T-cell (primary cell): ENCODE measurements at regions not wholly inside any gene's neighbourhood (a gene's known extent, or its start where the extent isn't known, plus 50 kb on each side); places are given as distances from the start of the nearest gene placed in this dataset.

ENCODE experiments used
- ATAC-seq, 4 experiments: fragments of 200-7000 bp in 3 of 4; fragments of 150-1000 bp in 1 of 4; cut with Tn5 transposase; replicated peaks in 1 of 4; 1 replicate in 3 of 4; 2 replicates in 1 of 4; pipeline ENCODE4 v1.10.0; 2021; ENCODE audit warnings: moderate library complexity in 3 of 4, mild to moderate bottlenecking in 2 of 4, moderate number of reproducible peaks in 1 of 4
- CTCF ChIA-PET, 2 donors: fragments of 300-600 bp; sonication (Branson Sonifier 250); formaldehyde crosslinking; loops; one replicate each; lab custom pipeline; 2022; ENCODE audit warnings: antibody characterized with exemption in 2 of 2; lab: Charles Lee
- POLR2A ChIA-PET, 2 donors: fragments of 300-600 bp; sonication (Branson Sonifier 250); formaldehyde crosslinking; loops; one replicate each; lab custom pipeline; 2022; ENCODE audit warnings: antibody characterized with exemption in 2 of 2; lab: Charles Lee
- DNase-seq, 35 experiments: peaks; one replicate each; pipeline versions ENCODE4 v3.0.0 to v3.0.0-alpha.2; 2013 to 2023
- H3K27ac ChIP-seq: one replicate; pipeline ENCODE4 v1.5.1; 2013; ENCODE audit warnings: low read length
- H3K27me3 ChIP-seq, 2 experiments: replicated peaks in 1 of 2; 1 replicate in 1 of 2; 2 replicates in 1 of 2; pipeline versions ENCODE4 v1.6.1 to v1.7.0; 2013; ENCODE audit warnings: low read length in 1 of 2, mixed read lengths in 1 of 2; ENCODE audit not compliant: control insufficient read depth in 2 of 2, insufficient read depth in 2 of 2; ENCODE audit errors: extremely low read depth in 1 of 2
- H3K36me3 ChIP-seq, 2 donors: 1 replicate in 1 of 2; 2 replicates in 1 of 2; pipeline versions ENCODE4 v1.6.1 to v1.7.0; 2013; ENCODE audit warnings: low read length in 1 of 2; ENCODE audit not compliant: control insufficient read depth in 2 of 2, insufficient read depth in 1 of 2; ENCODE audit errors: extremely low read depth in 1 of 2
- H3K4me1 ChIP-seq, 2 experiments: 1 replicate in 1 of 2; 2 replicates in 1 of 2; pipeline versions ENCODE4 v1.6.1 to v1.7.0; 2013; ENCODE audit warnings: low read length in 2 of 2, mixed read lengths in 1 of 2; ENCODE audit not compliant: insufficient read depth in 2 of 2, control insufficient read depth in 1 of 2; ENCODE audit errors: extremely low read depth in 1 of 2
- H3K4me3 ChIP-seq, 2 donors: 1 replicate in 1 of 2; 2 replicates in 1 of 2; pipeline versions ENCODE4 v1.5.1 to v1.7.0; 2013; ENCODE audit warnings: mild to moderate bottlenecking in 2 of 2, low read length in 1 of 2, moderate library complexity in 1 of 2; ENCODE audit not compliant: control insufficient read depth in 1 of 2; ENCODE audit errors: extremely low read depth in 1 of 2
- H3K9me3 ChIP-seq: 2 replicates; pipeline ENCODE4 v1.7.0; 2013
- H3K27ac Mint-ChIP-seq, 2 donors: one replicate each; pipeline ENCODE4 v1.8.0; 2020 to 2021; ENCODE audit warnings: mild to moderate bottlenecking in 2 of 2, mixed read lengths in 2 of 2
- H3K27me3 Mint-ChIP-seq, 2 donors: one replicate each; pipeline ENCODE4 v1.8.0; 2021 to 2022; ENCODE audit warnings: mixed read lengths in 2 of 2
- H3K36me3 Mint-ChIP-seq: one replicate; pipeline ENCODE4 v1.8.0; 2021; ENCODE audit warnings: mixed read lengths
- H3K4me1 Mint-ChIP-seq, 3 donors: one replicate each; pipeline ENCODE4 v1.8.0; 2020 to 2022; ENCODE audit warnings: mixed read lengths in 3 of 3, mild to moderate bottlenecking in 1 of 3
- H3K4me3 Mint-ChIP-seq, 3 donors: one replicate each; pipeline ENCODE4 v1.8.0; 2020 to 2022; ENCODE audit warnings: mild to moderate bottlenecking in 3 of 3, mixed read lengths in 3 of 3, moderate library complexity in 3 of 3
- H3K9me3 Mint-ChIP-seq, 3 donors: one replicate each; pipeline ENCODE4 v1.8.0; 2020 to 2022; ENCODE audit warnings: mixed read lengths in 3 of 3
- WGBS: methylation state at CpG from one replicate; pipeline ENCODE4 v1.1.5; 2013; ENCODE audit warnings: missing lambda C conversion rate; ENCODE audit not compliant: insufficient coverage; 5-methylcytosine and 5-hydroxymethylcytosine counted together

DNA sequence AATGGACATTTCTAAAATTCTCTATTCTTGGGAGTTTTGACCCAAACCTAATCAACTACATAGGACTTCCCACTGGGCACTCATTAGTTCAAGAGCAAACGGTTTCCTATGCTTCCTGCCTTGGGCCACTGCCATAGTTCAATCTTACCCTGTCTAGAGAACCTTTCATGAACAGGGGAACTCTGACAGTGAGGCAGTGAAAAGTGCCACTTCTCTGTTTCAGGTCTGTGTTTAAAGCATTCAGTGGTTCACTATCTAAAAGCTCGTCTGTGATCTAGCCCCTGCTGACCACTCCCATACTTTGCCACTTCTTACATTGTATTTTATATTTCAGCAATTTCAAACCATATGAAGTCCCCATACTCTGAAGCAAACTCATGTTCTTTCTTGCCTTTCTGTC is 122.7 kb upstream of the IGF1 start:
- H3K27me3 Mint-ChIP-seq, result no peaks in the 10 kb centered on the region
- CTCF ChIA-PET, result no interaction called here
- Histone ChIP-seq H3K9me3 (no peaks in the 10 kb centered on the region), H3K27ac (no peak overlapping the region), H3K4me1 (no peaks in the 10 kb centered on the region), H3K4me3 (no peak overlapping the region), H3K27me3 (no peaks in the 10 kb centered on the region), H3K36me3 (no peaks in the 10 kb centered on the region)
- no peaks in the 10 kb centered on the region for H3K36me3 Mint-ChIP-seq
- no peak overlapping the region for H3K27ac Mint-ChIP-seq
- H3K4me1 Mint-ChIP-seq, result no peaks in the 10 kb centered on the region
- ATAC-seq, result no peak
- POLR2A ChIA-PET, result no interaction called here
- peaks cover 0 to 22% (median 14%) of the 10 kb centered on the region in 3 donors for H3K9me3 Mint-ChIP-seq
- no peak overlapping the region for H3K4me3 Mint-ChIP-seq
- WGBS, result 25% methylated on average over 2 of the region's 2 CpGs
- DNase-seq, result no peak

DNA sequence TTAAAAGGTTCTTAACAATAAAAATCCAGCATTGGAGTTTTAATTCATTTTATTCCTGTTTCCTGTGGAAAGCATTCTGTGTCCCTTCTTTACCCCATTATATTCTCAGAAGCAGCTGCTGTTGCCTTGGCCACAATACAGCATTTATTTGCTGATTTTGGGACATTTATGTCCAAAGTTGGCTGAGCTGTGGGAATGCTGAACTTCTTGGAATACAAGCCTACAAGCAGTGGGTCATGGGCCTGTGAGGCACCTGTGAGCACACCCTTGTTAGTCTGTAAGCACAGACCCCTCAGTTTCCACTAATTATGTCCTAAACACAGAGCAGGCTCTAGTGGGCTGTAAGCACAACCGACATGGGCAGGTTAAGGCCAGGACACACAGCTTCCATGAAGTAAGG is 122.2 kb upstream of the IGF1 start:
- no CpG with 5 or more reads among the region's 1 CpG for WGBS
- H3K9me3 ChIP-seq, result no peaks in the 10 kb centered on the region
- Mint-ChIP-seq H3K27me3 (no peaks in the 10 kb centered on the region), H3K4me1 (no peaks in the 10 kb centered on the region), H3K27ac (no peak overlapping the region), H3K9me3 (peaks cover 0 to 19% (median 12%) of the 10 kb centered on the region in 3 donors), H3K4me3 (no peak overlapping the region), H3K36me3 (no peaks in the 10 kb centered on the region)
- H3K36me3 ChIP-seq, result no peaks in the 10 kb centered on the region
- ChIA-PET POLR2A (no interaction called here), CTCF (no interaction called here)
- ATAC-seq (no peak), DNase-seq (no peak)
- H3K4me3 ChIP-seq, result no peak overlapping the region
- H3K27me3 ChIP-seq, result no peaks in the 10 kb centered on the region
- no peak overlapping the region for H3K27ac ChIP-seq
- H3K4me1 ChIP-seq, result no peaks in the 10 kb centered on the region

DNA sequence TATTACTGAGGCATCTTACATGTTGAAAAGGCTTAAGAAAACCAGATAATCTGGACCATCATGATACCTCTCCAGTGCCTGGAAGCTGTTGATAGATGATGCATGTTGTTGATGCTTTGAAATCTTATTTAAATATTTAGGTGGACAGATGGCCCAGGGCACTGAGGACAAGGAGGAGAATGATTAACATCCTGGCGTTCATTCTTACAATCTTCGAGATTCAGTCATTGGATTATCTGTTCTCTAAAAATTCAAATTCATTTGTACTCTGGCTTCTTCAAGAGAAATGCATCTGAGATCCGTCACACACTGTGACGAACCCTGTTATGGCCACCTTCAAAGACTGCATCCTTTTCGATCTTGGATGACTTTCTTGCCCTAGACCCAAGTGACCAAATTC is 121.3 kb upstream of the IGF1 start:
- no peaks in the 10 kb centered on the region for H3K36me3 Mint-ChIP-seq
- no peaks in the 10 kb centered on the region for H3K27me3 Mint-ChIP-seq
- WGBS, result 78% methylated on average over 5 of the region's 5 CpGs
- Histone ChIP-seq H3K27me3 (no peaks in the 10 kb centered on the region), H3K27ac (no peak overlapping the region), H3K4me3 (no peak overlapping the region), H3K36me3 (no peaks in the 10 kb centered on the region), H3K4me1 (no peaks in the 10 kb centered on the region), H3K9me3 (no peaks in the 10 kb centered on the region)
- H3K9me3 Mint-ChIP-seq, result peaks cover 0 to 12% (median 12%) of the 10 kb centered on the region in 3 donors
- ChIA-PET POLR2A (no interaction called here), CTCF (no interaction called here)
- no peak overlapping the region for H3K27ac Mint-ChIP-seq
- DNase-seq, result no peak
- no peak overlapping the region for H3K4me3 Mint-ChIP-seq
- ATAC-seq, result no peak
- no peaks in the 10 kb centered on the region for H3K4me1 Mint-ChIP-seq

DNA sequence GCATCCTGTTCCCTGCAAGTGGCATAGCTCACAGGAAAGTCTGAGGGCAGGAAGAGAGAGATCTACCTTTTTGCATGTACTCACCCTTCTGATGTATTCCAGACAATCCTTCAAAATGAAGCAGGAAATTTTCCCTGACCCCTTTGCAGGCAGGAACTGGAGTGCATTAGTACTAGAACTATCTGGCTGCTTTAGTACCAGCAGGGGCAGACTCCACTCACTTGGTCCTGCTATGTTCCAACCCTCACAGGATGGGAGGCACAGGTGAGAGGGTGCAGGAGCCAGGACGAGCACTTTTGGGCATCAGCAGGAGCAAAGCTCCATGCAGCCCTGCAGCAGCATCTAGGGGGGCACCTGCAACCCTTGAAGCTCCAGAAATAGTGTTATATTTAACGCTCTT is 116.3 kb upstream of the IGF1 start:
- Histone ChIP-seq H3K27ac (no peak overlapping the region), H3K4me1 (no peaks in the 10 kb centered on the region), H3K27me3 (no peaks in the 10 kb centered on the region), H3K4me3 (no peak overlapping the region), H3K9me3 (no peaks in the 10 kb centered on the region), H3K36me3 (no peaks in the 10 kb centered on the region)
- Mint-ChIP-seq H3K27me3 (peaks cover 0 to 3% of the 10 kb centered on the region in 2 donors), H3K4me3 (no peak overlapping the region), H3K27ac (no peak overlapping the region), H3K9me3 (peaks cover 0 to 4% (median 0%) of the 10 kb centered on the region in 3 donors), H3K4me1 (no peaks in the 10 kb centered on the region), H3K36me3 (no peaks in the 10 kb centered on the region)
- POLR2A ChIA-PET, result no interaction called here
- DNase-seq, result no peak
- ATAC-seq, result no peak
- CTCF ChIA-PET, result no interaction called here
- WGBS, result 71% methylated on average over 2 of the region's 2 CpGs

DNA sequence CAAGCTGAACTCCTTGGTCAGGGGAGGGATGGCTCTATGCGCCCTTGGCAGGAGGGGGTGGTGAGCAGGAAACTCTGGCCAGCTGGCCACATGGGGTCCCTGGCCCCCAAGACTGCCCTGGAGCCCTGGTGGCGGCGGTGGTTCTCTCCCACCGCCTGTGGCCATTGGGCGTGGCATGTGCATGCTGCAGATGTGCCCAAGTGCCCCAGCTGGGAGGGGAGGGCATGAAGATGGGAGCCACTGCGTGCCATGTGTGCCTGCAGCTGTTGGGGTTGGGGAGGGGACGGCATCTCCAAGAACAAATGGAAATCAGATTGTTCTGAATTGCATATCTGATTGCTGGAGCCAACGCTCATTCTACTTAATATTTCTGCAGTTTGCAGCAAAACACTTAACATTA is 115.7 kb upstream of the IGF1 start:
- no peak overlapping the region for H3K4me3 ChIP-seq
- Mint-ChIP-seq H3K4me1 (no peaks in the 10 kb centered on the region), H3K27me3 (peaks cover 0 to 3% of the 10 kb centered on the region in 2 donors), H3K9me3 (peaks cover 0 to 4% (median 0%) of the 10 kb centered on the region in 3 donors), H3K4me3 (no peak overlapping the region), H3K36me3 (no peaks in the 10 kb centered on the region), H3K27ac (no peak overlapping the region)
- no peak overlapping the region for H3K27ac ChIP-seq
- WGBS, result 79% methylated on average over 6 of the region's 8 CpGs
- ATAC-seq (no peak), DNase-seq (no peak)
- H3K4me1 ChIP-seq, result no peaks in the 10 kb centered on the region
- no peaks in the 10 kb centered on the region for H3K9me3 ChIP-seq
- no peaks in the 10 kb centered on the region for H3K27me3 ChIP-seq
- POLR2A ChIA-PET, result no interaction called here
- CTCF ChIA-PET, result no interaction called here
- no peaks in the 10 kb centered on the region for H3K36me3 ChIP-seq

DNA sequence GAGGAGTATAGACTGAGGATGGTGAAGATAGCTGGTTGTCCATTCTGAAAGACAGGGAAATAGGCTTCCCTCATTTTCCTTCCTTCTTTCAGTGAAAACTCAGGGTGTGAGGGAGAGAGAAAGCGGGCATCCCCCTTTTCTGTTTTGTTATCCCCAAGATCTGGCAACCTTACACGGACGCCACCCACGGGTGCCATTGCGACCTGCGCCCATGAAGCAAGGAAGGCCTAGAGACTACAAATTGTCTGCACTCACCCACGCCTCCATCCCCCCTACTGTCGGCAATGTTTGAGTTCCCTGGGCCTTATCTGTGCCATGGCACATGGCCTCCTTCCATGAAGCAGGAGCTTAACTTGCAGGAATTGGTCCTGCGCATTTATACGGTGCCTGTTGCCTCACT is 115.0 kb upstream of the IGF1 start:
- 84% methylated on average over 8 of the region's 10 CpGs for WGBS
- Histone ChIP-seq H3K9me3 (no peaks in the 10 kb centered on the region), H3K27me3 (no peaks in the 10 kb centered on the region), H3K4me3 (no peak overlapping the region), H3K27ac (no peak overlapping the region), H3K4me1 (no peaks in the 10 kb centered on the region), H3K36me3 (no peaks in the 10 kb centered on the region)
- Mint-ChIP-seq H3K27me3 (peaks cover 0 to 3% of the 10 kb centered on the region in 2 donors), H3K4me3 (no peak overlapping the region), H3K27ac (no peak overlapping the region), H3K36me3 (no peaks in the 10 kb centered on the region), H3K4me1 (no peaks in the 10 kb centered on the region), H3K9me3 (peaks cover 0 to 4% (median 0%) of the 10 kb centered on the region in 3 donors)
- no peak for ATAC-seq
- CTCF ChIA-PET, result no interaction called here
- DNase-seq, result no peak
- POLR2A ChIA-PET, result no interaction called here

DNA sequence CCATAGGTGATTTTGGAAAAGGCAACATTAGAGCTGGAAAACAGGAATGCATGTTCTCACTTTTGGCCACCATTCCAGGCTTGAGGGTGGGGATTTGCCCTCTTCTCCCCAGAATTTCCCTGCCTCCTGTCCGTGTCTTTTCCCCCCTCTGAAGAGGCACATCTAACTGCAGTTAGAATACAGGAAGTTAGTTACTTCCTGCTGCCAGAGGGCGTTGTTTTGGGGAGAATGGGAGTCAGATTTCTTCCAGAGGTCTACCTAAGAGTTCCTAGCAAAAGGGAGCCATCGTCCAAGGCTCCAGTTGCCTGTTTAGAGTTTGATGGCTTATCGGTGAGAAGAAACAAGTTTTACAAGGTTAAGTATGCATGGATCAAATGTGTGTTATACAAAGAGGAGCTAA is 112.8 kb upstream of the IGF1 start:
- CTCF ChIA-PET, result no interaction called here

More for the DNA sequence above, 112.8 kb upstream of the IGF1 start:
- 64% methylated on average over 3 of the region's 4 CpGs for WGBS
- H3K4me3 ChIP-seq, result no peak overlapping the region
- H3K4me1 Mint-ChIP-seq, result no peaks in the 10 kb centered on the region
- no peaks in the 10 kb centered on the region for H3K4me1 ChIP-seq
- H3K36me3 ChIP-seq, result no peaks in the 10 kb centered on the region
- H3K9me3 ChIP-seq, result no peaks in the 10 kb centered on the region
- no peak overlapping the region for H3K27ac ChIP-seq
- POLR2A ChIA-PET, result no interaction called here
- H3K27ac Mint-ChIP-seq, result no peak overlapping the region
- ATAC-seq (no peak), DNase-seq (no peak)
- H3K4me3 Mint-ChIP-seq, result no peak overlapping the region
- no peaks in the 10 kb centered on the region for H3K27me3 ChIP-seq
- H3K9me3 Mint-ChIP-seq, result no peaks in the 10 kb centered on the region
- no peaks in the 10 kb centered on the region for H3K36me3 Mint-ChIP-seq
- H3K27me3 Mint-ChIP-seq, result peaks cover 0 to 3% of the 10 kb centered on the region in 2 donors
